Esophagus (tissue), 2 donors: ENCODE measurements at regions not wholly inside any gene's neighbourhood (a gene's known extent, or its start where the extent isn't known, plus 50 kb on each side); places are given as distances from the start of the nearest gene placed in this dataset.

Experiments used
- H3K27ac ChIP-seq, 2 donors: one replicate each; pipeline ENCODE4 v1.5.1; 2013; ENCODE audit warnings: low read depth in 2 of 2, mild to moderate bottlenecking in 2 of 2, inconsistent platforms in 1 of 2, low read length in 1 of 2, moderate library complexity in 1 of 2
- H3K27me3 ChIP-seq, 2 donors: one replicate each; pipeline ENCODE4 v1.6.1; 2013; ENCODE audit warnings: low read length in 2 of 2, control low read depth in 1 of 2, mild to moderate bottlenecking in 1 of 2; ENCODE audit not compliant: insufficient read depth in 2 of 2, control insufficient read depth in 1 of 2
- H3K36me3 ChIP-seq, 2 donors: one replicate each; pipeline ENCODE4 v1.6.1; 2013; ENCODE audit warnings: low read length in 1 of 2; ENCODE audit not compliant: control insufficient read depth in 2 of 2, insufficient read depth in 2 of 2
- H3K4me1 ChIP-seq, 2 donors: one replicate each; pipeline ENCODE4 v1.6.1; 2013; ENCODE audit warnings: low read length in 1 of 2; ENCODE audit not compliant: control insufficient read depth in 2 of 2, insufficient read depth in 2 of 2
- H3K4me3 ChIP-seq, 2 donors: one replicate each; pipeline ENCODE4 v1.5.1; 2013; ENCODE audit warnings: low read length in 2 of 2, mild to moderate bottlenecking in 2 of 2, low read depth in 1 of 2, moderate library complexity in 1 of 2
- H3K9me3 ChIP-seq, 2 donors: one replicate each; pipeline ENCODE4 v1.6.1; 2013; ENCODE audit warnings: mild to moderate bottlenecking in 2 of 2, low read depth in 1 of 2, low read length in 1 of 2, moderate library complexity in 1 of 2; ENCODE audit not compliant: control insufficient read depth in 2 of 2, insufficient read depth in 1 of 2
- WGBS, 2 donors: extraction: QIAGEN DNeasy Blood & Tissue Kit; methylation state at CpG; one replicate each; pipeline ENCODE4 v1.1.7; 2013; 5-methylcytosine and 5-hydroxymethylcytosine counted together
- donor health status: healthy with polysubstance abuse.
- donor health status: Bipolar disorder and iron deficiency.

- peak overlapping the region; percentile 17 to 51 for H3K27ac ChIP-seq
- 50 to 60% methylated on average over 2 of the region's 2 CpGs for WGBS, 2 donors
- no peak overlapping the region for H3K4me3 ChIP-seq
- no peaks in the 10 kb centered on the region for H3K27me3 ChIP-seq
- H3K36me3 ChIP-seq = no peaks in the 10 kb centered on the region
- H3K9me3 ChIP-seq = no peaks in the 10 kb centered on the region
- H3K4me1 ChIP-seq = no peaks in the 10 kb centered on the region
Measured at GRCh38 chr1:173128742-173129141, 78.0 kb upstream of the TNFSF18 start.

GRCh38 chr1:173127369-173128307, 76.9 kb upstream of the TNFSF18 start:
- no peaks in the 10 kb centered on the region for H3K36me3 ChIP-seq
- no peaks in the 10 kb centered on the region for H3K9me3 ChIP-seq
- no peaks in the 10 kb centered on the region for H3K4me1 ChIP-seq
- no peaks in the 10 kb centered on the region for H3K27me3 ChIP-seq
- no peak overlapping the region for H3K4me3 ChIP-seq
- no peak overlapping the region for H3K27ac ChIP-seq
- 71 to 88% methylated on average over 12 of the region's 12 CpGs for WGBS, 2 donors

GRCh38 chr1:173126421-173126820, 75.7 kb upstream of the TNFSF18 start:
- no peak overlapping the region for H3K27ac ChIP-seq
- no peaks in the 10 kb centered on the region for H3K9me3 ChIP-seq
- 74 to 81% methylated on average over 2 of the region's 2 CpGs for WGBS, 2 donors
- no peak overlapping the region for H3K4me3 ChIP-seq
- no peaks in the 10 kb centered on the region for H3K27me3 ChIP-seq
- H3K36me3 ChIP-seq = no peaks in the 10 kb centered on the region
- no peaks in the 10 kb centered on the region for H3K4me1 ChIP-seq

- Histone ChIP-seq H3K27ac (peak overlapping the region; percentile 86 to 96), H3K36me3 (no peaks in the 10 kb centered on the region), H3K9me3 (no peaks in the 10 kb centered on the region), H3K27me3 (no peaks in the 10 kb centered on the region), H3K4me1 (no peaks in the 10 kb centered on the region), H3K4me3 (peak overlapping the region in 1 of 2 donors; percentile 24)
- 18 to 20% methylated on average over 12 of the region's 12 CpGs for WGBS, 2 donors
Measured at GRCh38 chr1:173122958-173123852, 72.5 kb upstream of the TNFSF18 start.

DNA sequence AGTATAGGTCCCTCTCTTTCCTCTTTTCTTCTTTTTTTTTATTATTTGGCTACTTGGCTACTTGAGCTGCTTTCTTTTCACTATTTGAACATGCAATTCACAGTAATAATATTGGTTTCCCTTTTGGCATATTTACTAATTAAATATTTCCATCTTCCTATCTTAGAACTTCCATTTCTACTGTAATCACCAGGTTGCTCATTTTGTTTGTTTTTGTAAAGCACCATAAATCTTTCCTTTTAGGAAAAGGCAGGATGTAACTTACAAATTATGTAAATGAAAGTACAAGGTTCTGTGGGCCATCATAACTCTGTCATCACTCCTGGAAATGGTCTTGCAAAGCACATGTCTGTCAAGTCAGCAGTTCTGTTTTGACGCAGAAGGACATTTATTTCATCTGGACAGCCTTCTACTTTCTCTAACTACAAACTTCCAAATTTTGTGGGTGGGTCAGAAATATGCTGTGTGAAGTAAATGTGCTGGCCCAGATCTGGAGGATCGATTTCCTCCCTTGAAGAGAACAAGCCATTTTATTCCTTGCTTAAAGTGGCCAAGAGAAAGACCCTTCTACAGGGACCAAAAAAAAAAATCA, 71.7 kb upstream of the TNFSF18 start:
- no peaks in the 10 kb centered on the region for H3K4me1 ChIP-seq
- H3K27me3 ChIP-seq = no peaks in the 10 kb centered on the region
- no peak overlapping the region for H3K4me3 ChIP-seq
- WGBS, 2 donors = 13 to 39% methylated on average over 2 of the region's 2 CpGs
- H3K9me3 ChIP-seq = no peaks in the 10 kb centered on the region
- H3K36me3 ChIP-seq = no peaks in the 10 kb centered on the region
- peak overlapping the region; percentile 86 to 96 for H3K27ac ChIP-seq

DNA sequence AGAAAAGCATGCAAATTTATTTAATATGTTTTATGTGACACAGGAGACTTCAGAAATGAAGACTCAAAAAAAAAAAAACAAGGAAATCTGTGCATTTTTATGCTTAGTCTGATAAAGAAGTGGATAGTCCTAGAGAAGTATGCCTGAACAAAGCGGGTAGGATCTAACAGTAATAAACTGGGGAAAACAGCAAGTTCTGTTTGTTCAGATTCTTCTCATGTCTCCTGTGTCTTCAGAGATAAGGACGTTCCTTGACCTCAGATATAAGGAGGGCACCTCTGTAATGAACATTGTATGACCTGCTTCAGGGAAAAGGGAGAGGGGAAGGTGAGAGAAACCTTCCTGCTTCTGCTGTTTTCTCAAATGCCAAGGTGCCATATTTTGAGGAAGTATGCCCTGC, 67.7 kb upstream of the TNFSF18 start:
- H3K27me3 ChIP-seq = no peaks in the 10 kb centered on the region
- no peaks in the 10 kb centered on the region for H3K36me3 ChIP-seq
- H3K4me3 ChIP-seq = no peak overlapping the region
- 93 to 96% methylated on average over 2 of the region's 2 CpGs for WGBS, 2 donors
- H3K4me1 ChIP-seq = no peaks in the 10 kb centered on the region
- no peak overlapping the region for H3K27ac ChIP-seq
- H3K9me3 ChIP-seq = no peaks in the 10 kb centered on the region

- no peaks in the 10 kb centered on the region for H3K36me3 ChIP-seq
- no peak overlapping the region for H3K27ac ChIP-seq
- H3K9me3 ChIP-seq = no peaks in the 10 kb centered on the region
- H3K27me3 ChIP-seq = no peaks in the 10 kb centered on the region
- WGBS, 2 donors = 87 to 90% methylated on average over 2 of the region's 2 CpGs
- H3K4me1 ChIP-seq = no peaks in the 10 kb centered on the region
- no peak overlapping the region for H3K4me3 ChIP-seq
Measured at GRCh38 chr1:173117761-173118160, 67.0 kb upstream of the TNFSF18 start.

DNA sequence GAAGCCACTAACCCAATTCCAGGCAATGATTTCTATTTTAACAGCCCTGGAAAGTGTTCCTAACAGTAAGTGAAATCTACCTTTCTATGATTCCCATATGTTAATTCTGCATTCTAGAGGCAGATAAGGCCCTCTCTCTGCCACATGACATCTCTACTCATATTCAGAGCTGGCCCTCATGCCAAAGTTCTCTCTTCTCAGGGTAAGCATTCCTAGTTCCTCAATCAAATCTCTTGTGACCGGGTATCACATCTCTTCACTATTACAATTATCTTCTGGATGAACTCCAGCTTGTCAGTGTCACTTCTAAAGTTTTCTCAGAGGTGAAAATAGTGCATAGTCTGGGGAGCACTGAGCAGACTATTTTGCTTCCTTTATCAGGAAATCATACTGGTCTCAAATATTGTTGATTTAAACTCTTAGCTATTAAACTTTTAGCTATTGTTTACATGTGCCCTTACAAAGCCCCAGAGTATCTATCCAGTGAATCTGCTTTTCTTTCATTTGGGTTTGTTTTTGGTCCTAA, 66.4 kb upstream of the TNFSF18 start:
- Histone ChIP-seq H3K4me3 (no peak overlapping the region), H3K36me3 (no peaks in the 10 kb centered on the region), H3K9me3 (no peaks in the 10 kb centered on the region), H3K27me3 (no peaks in the 10 kb centered on the region), H3K4me1 (no peaks in the 10 kb centered on the region), H3K27ac (no peak overlapping the region)
- 45 to 56% methylated on average over 1 of the region's 1 CpG for WGBS, 2 donors

GRCh38 chr1:173114346-173114745, 63.6 kb upstream of the TNFSF18 start:
- no peaks in the 10 kb centered on the region for H3K4me1 ChIP-seq
- H3K27me3 ChIP-seq = no peaks in the 10 kb centered on the region
- H3K9me3 ChIP-seq = no peaks in the 10 kb centered on the region
- H3K27ac ChIP-seq = no peak overlapping the region
- H3K36me3 ChIP-seq = no peaks in the 10 kb centered on the region
- no peak overlapping the region for H3K4me3 ChIP-seq
- WGBS, 2 donors = 41 to 62% methylated on average over 2 of the region's 2 CpGs
